PC-3 (cell line): ENCODE measurements at regions not wholly inside any gene's neighbourhood (a gene's known extent, or its start where the extent isn't known, plus 50 kb on each side); places are given as distances from the start of the nearest gene placed in this dataset.

Experiments used
- ATAC-seq: fragments of 200-7000 bp; cut with Tn5 transposase; 2 replicates; pipeline ENCODE4 v1.9.1; 2020; ENCODE audit warnings: mild to moderate bottlenecking, moderate library complexity
- BruUV-seq: library from RNA; stranded (reverse); fragments of 400-500 nt; replicated peaks from 2 replicates; lab custom pipeline; 2021; lab: Mats Ljungman, UMichigan
- CTCF ChIA-PET: fragments of 300-600 bp; sonication (Branson Sonifier 250); formaldehyde crosslinking; loops from one replicate; lab custom pipeline; 2022; ENCODE audit warnings: antibody characterized with exemption; lab: Charles Lee
- POLR2A ChIA-PET: fragments of 300-600 bp; sonication (Branson Sonifier 250); formaldehyde crosslinking; loops from one replicate; lab custom pipeline; 2022; ENCODE audit warnings: antibody characterized with exemption; ENCODE audit not compliant: unreplicated experiment; lab: Charles Lee
- DNase-seq: peaks from one replicate; pipeline ENCODE4 v3.0.0-alpha.2; 2015
- H2AFZ ChIP-seq: fragments of 300-600 bp; sonication (generic); 2 replicates; pipeline ENCODE4 v1.6.0; 2016; ENCODE audit warnings: antibody characterized with exemption, low read length
- H3F3A ChIP-seq: fragments of 300-600 bp; sonication (generic); one replicate; pipeline ENCODE4 v1.6.0; 2017; ENCODE audit warnings: antibody characterized with exemption, low read length, control low read depth, mild to moderate bottlenecking; ENCODE audit not compliant: unreplicated experiment
- H3K27ac ChIP-seq: fragments of 300-600 bp; sonication (generic); 2 replicates; pipeline ENCODE4 v1.5.1; 2016; ENCODE audit warnings: mild to moderate bottlenecking, low read length
- H3K27me3 ChIP-seq: fragments of 300-600 bp; sonication (generic); 2 replicates; pipeline ENCODE4 v1.6.1; 2016; ENCODE audit warnings: low read length, mixed read lengths
- H3K36me3 ChIP-seq: fragments of 300-600 bp; sonication (generic); 2 replicates; pipeline ENCODE4 v1.6.1; 2016; ENCODE audit warnings: low read depth, mixed run types, low read length, mixed read lengths
- H3K4me1 ChIP-seq: fragments of 300-600 bp; sonication (generic); 2 replicates; pipeline ENCODE4 v1.5.1; 2016; ENCODE audit warnings: low read length; ENCODE audit not compliant: insufficient read depth
- H3K4me2 ChIP-seq: fragments of 300-600 bp; sonication (generic); 2 replicates; pipeline ENCODE4 v1.6.0; 2016; ENCODE audit warnings: low read length
- H3K4me3 ChIP-seq: fragments of 300-600 bp; sonication (generic); 2 replicates; pipeline ENCODE4 v1.5.1; 2016; ENCODE audit warnings: mild to moderate bottlenecking, low read length, mixed read lengths
- H3K79me2 ChIP-seq: fragments of 300-600 bp; sonication (generic); 2 replicates; pipeline ENCODE4 v1.6.1; 2017; ENCODE audit warnings: low read length, mixed read lengths
- H3K9ac ChIP-seq: fragments of 300-600 bp; sonication (generic); 2 replicates; pipeline ENCODE4 v1.6.0; 2016; ENCODE audit warnings: mild to moderate bottlenecking, low read length
- H3K9me2 ChIP-seq: fragments of 300-600 bp; sonication (generic); replicated peaks from 2 replicates; pipeline ENCODE4 v1.6.1; 2016; ENCODE audit warnings: mixed run types, low read length, mixed read lengths
- H3K9me3 ChIP-seq: fragments of 300-600 bp; sonication (generic); 2 replicates; pipeline ENCODE4 v1.6.1; 2016; ENCODE audit warnings: low read length, mixed read lengths
- H4K20me1 ChIP-seq: fragments of 300-600 bp; sonication (generic); 2 replicates; pipeline ENCODE4 v1.6.1; 2016; ENCODE audit warnings: low read length, mixed read lengths
- CTCF ChIP-seq: fragments of 300-600 bp; sonication (generic); conservative IDR thresholded peaks from 2 replicates; pipeline ENCODE4 v1.5.1; 2017; ENCODE audit warnings: antibody characterized with exemption, low read depth, mild to moderate bottlenecking, low read length
- EZH2 ChIP-seq: fragments of 300-600 bp; sonication (generic); IDR thresholded peaks from one replicate; pipeline ENCODE4 v1.6.1; 2017; ENCODE audit warnings: antibody characterized with exemption, mild to moderate bottlenecking, low read length; ENCODE audit not compliant: unreplicated experiment
- EZH2phosphoT487 ChIP-seq: fragments of 300-600 bp; sonication (generic); IDR thresholded peaks from 2 replicates; pipeline ENCODE4 v1.6.1; 2018; ENCODE audit warnings: mild to moderate bottlenecking, antibody characterized with exemption, low read length, borderline replicate concordance
- intact Hi-C: fragments of 100-400 bp; cut with micrococcal nuclease; formaldehyde crosslinking; loops from 2 replicates; pipeline ENCODE4 v1.9.0; 2023

- no TSS peak for BruUV-seq
- CTCF ChIA-PET: no interaction called here
- no peak for ATAC-seq
Measured at GRCh38 chr15:26024241-26024640, 161.1 kb upstream of the ATP10A start.

GRCh38 chr15:26023691-26024090, 160.6 kb upstream of the ATP10A start:
- no peaks in the 10 kb centered on the region for H3K9me3 ChIP-seq
- ATAC-seq (no peak), DNase-seq (no peak)
- H3K4me3 ChIP-seq: no peak overlapping the region
- no peaks in the 10 kb centered on the region for H4K20me1 ChIP-seq
- ChIA-PET POLR2A (no interaction called here), CTCF (no interaction called here)
- H3K79me2 ChIP-seq: no peaks in the 10 kb centered on the region
- no peak overlapping the region for H3K9ac ChIP-seq
- no peaks in the 10 kb centered on the region for H3F3A ChIP-seq
- intact Hi-C loops: no loop called here
- BruUV-seq: no TSS peak
- H3K9me2 ChIP-seq: no peaks in the 10 kb centered on the region
- no peaks in the 10 kb centered on the region for H3K36me3 ChIP-seq
- TF ChIP-seq EZH2 (no peak), EZH2phosphoT487 (no peak), CTCF (no peak)
- peaks cover 13% of the 10 kb centered on the region for H3K4me1 ChIP-seq
- no peak overlapping the region for H3K4me2 ChIP-seq
- no peaks in the 10 kb centered on the region for H3K27me3 ChIP-seq
- no peak overlapping the region for H3K27ac ChIP-seq
- no peak overlapping the region for H2AFZ ChIP-seq

More at GRCh38 chr15:26024241-26024640, 161.1 kb upstream of the ATP10A start:
- no peak overlapping the region for H2AFZ ChIP-seq
- H3K27ac ChIP-seq: no peak overlapping the region
- POLR2A ChIA-PET: no interaction called here
- DNase-seq: no peak
- 0 out of 2 replicates have a peak, but pooled peaks cover 3% of the 10 kb centered on the region for H3K27me3 ChIP-seq
- H3K4me2 ChIP-seq: no peak overlapping the region
- TF ChIP-seq CTCF: no peak
- TF ChIP-seq EZH2phosphoT487: no peak
- TF ChIP-seq EZH2: no peak
- H3K79me2 ChIP-seq: no peaks in the 10 kb centered on the region
- H3K9me3 ChIP-seq: no peaks in the 10 kb centered on the region
- H3F3A ChIP-seq: no peaks in the 10 kb centered on the region
- H3K4me3 ChIP-seq: no peak overlapping the region
- no peaks in the 10 kb centered on the region for H3K9me2 ChIP-seq
- no peaks in the 10 kb centered on the region for H3K36me3 ChIP-seq
- intact Hi-C loops: no loop called here
- H3K4me1 ChIP-seq: peaks cover 13% of the 10 kb centered on the region
- H4K20me1 ChIP-seq: no peaks in the 10 kb centered on the region
- H3K9ac ChIP-seq: no peak overlapping the region

GRCh38 chr15:26023231-26023630, 160.1 kb upstream of the ATP10A start:
- no peaks in the 10 kb centered on the region for H3K27me3 ChIP-seq
- intact Hi-C loops: no loop called here
- H3K4me2 ChIP-seq: no peak overlapping the region
- H3F3A ChIP-seq: no peaks in the 10 kb centered on the region
- ATAC-seq (no peak), DNase-seq (peak; percentile 26)
- H3K9me2 ChIP-seq: no peaks in the 10 kb centered on the region
- H3K79me2 ChIP-seq: no peaks in the 10 kb centered on the region
- CTCF ChIA-PET: no interaction called here
- BruUV-seq: no TSS peak
- H3K4me3 ChIP-seq: no peak overlapping the region
- no peak overlapping the region for H3K27ac ChIP-seq
- no peaks in the 10 kb centered on the region for H3K9me3 ChIP-seq
- no peak overlapping the region for H2AFZ ChIP-seq
- no peaks in the 10 kb centered on the region for H4K20me1 ChIP-seq
- no peak overlapping the region for H3K9ac ChIP-seq
- H3K4me1 ChIP-seq: peaks cover 8% of the 10 kb centered on the region
- POLR2A ChIA-PET: no interaction called here
- TF ChIP-seq EZH2 (no peak), CTCF (no peak), EZH2phosphoT487 (no peak)
- H3K36me3 ChIP-seq: no peaks in the 10 kb centered on the region
